ENCODE measurements at regions not wholly inside any gene's neighbourhood (a gene's known extent, or its start where the extent isn't known, plus 50 kb on each side); places are given as distances from the start of the nearest gene placed in this dataset.

DNA sequence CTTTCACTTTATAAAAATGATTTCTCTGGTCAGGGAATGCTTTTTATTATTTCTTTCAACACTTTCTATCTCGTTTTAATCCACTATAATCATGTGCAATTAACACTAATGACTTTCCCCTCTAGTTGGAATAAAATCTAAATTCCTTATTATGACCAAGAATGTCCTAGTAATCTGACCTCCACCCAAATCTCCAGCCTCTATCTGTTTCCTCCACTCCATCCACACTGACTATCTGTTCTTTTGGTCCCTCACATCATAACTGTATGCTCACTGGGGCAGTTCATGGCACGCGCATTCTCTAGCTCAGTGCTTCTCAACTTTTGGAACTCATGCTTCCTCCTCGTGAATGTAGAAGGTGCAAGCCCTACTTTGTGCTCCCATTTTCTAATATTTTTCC, 244.7 kb downstream of the POSTN start:
- Histone ChIP-seq H3K9me3 (no peaks in the 10 kb centered on the region), H3K36me3 (no peaks in the 10 kb centered on the region), H3K27ac (no peak overlapping the region), H3K27me3 (no peaks in the 10 kb centered on the region), H3K4me1 (no peaks in the 10 kb centered on the region), H3K4me3 (no peak overlapping the region)
- DNase-seq, result no peak
- TF ChIP-seq EP300 (IDR thresholded peaks at IDR 0.05) (no peak), POLR2A (IDR thresholded peaks at IDR 0.05) (no peak)
- WGBS, 2 donors, result 74 to 81% methylated on average over 4 of the region's 4 CpGs
- intact Hi-C loops (cut with DNase I), result no loop called here

DNA sequence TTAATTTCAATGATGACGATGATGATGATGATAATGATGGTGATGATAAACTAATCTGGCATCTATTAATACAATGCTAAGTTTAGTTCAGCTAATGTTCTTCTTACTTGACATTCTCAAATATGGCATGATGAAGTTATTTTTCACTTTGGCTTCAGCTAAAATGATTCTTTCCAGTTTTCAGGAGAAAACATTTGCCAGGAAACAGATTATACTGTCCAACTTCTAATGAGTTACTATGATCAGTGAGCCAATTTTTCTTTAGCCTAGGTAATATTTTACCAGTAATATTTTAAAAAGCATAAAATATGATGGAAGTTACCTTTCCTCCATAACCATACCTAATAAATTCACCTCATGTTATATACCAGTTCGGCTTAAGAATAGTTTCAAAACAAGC, 245.7 kb upstream of the CSNK1A1L start:
- H3K27ac ChIP-seq, result no peak overlapping the region
- H3K9me3 ChIP-seq, result no peaks in the 10 kb centered on the region
- no peak for DNase-seq
- peaks cover 0 to 11% (median 5%) of the 10 kb centered on the region in 4 donors for H3K4me1 ChIP-seq
- intact Hi-C loops (cut with DNase I), result no loop called here
- no peaks in the 10 kb centered on the region for H3K36me3 ChIP-seq
- H3K4me3 ChIP-seq, result no peak overlapping the region
- no peak for TF ChIP-seq POLR2AphosphoS5 (IDR thresholded peaks at IDR 0.05)
- no peak for TF ChIP-seq POLR2A (IDR thresholded peaks at IDR 0.05)
- TF ChIP-seq, protein P1, sequence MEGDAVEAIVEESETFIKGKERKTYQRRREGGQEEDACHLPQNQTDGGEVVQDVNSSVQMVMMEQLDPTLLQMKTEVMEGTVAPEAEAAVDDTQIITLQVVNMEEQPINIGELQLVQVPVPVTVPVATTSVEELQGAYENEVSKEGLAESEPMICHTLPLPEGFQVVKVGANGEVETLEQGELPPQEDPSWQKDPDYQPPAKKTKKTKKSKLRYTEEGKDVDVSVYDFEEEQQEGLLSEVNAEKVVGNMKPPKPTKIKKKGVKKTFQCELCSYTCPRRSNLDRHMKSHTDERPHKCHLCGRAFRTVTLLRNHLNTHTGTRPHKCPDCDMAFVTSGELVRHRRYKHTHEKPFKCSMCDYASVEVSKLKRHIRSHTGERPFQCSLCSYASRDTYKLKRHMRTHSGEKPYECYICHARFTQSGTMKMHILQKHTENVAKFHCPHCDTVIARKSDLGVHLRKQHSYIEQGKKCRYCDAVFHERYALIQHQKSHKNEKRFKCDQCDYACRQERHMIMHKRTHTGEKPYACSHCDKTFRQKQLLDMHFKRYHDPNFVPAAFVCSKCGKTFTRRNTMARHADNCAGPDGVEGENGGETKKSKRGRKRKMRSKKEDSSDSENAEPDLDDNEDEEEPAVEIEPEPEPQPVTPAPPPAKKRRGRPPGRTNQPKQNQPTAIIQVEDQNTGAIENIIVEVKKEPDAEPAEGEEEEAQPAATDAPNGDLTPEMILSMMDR (IDR thresholded peaks at IDR 0.05), result no peak
- TF ChIP-seq EP300 (IDR thresholded peaks at IDR 0.05), result no peak
- 90 to 92% methylated on average over 2 of the region's 2 CpGs for WGBS, 2 donors
- H3K27me3 ChIP-seq, result no peaks in the 10 kb centered on the region

DNA sequence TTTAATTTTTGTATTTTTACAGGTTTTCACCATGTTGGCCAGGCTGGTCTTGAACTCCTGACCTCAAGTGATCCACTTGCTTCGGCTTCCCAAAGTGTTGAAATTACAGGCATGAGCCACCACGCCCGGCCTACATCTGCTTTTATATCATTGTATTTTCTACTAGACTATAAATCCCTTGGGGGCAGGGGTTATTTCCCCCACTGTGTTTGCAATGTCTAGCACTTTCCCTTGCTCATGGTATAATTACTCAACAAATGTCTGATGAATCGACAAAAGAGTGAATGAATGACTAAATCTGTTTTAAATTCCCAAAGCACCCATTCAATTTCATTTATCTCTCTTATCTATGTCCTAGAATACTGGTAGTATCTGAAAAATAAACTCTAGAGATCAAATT, 244.5 kb upstream of the CSNK1A1L start:
- TF ChIP-seq POLR2A (IDR thresholded peaks at IDR 0.05) (no peak), POLR2AphosphoS5 (IDR thresholded peaks at IDR 0.05) (no peak), EP300 (IDR thresholded peaks at IDR 0.05) (no peak)
- TF ChIP-seq, protein P1 (IDR thresholded peaks at IDR 0.05), result no peak
- H3K27ac ChIP-seq, result no peak overlapping the region
- no peaks in the 10 kb centered on the region for H3K36me3 ChIP-seq
- H3K4me1 ChIP-seq, result peaks cover 0 to 23% (median 10%) of the 10 kb centered on the region in 4 donors
- no peak for DNase-seq
- H3K27me3 ChIP-seq, result no peaks in the 10 kb centered on the region
- intact Hi-C loops (cut with DNase I), result no loop called here
- H3K4me3 ChIP-seq, result no peak overlapping the region
- no peaks in the 10 kb centered on the region for H3K9me3 ChIP-seq
- WGBS, 2 donors, result 78 to 86% methylated on average over 4 of the region's 4 CpGs

DNA sequence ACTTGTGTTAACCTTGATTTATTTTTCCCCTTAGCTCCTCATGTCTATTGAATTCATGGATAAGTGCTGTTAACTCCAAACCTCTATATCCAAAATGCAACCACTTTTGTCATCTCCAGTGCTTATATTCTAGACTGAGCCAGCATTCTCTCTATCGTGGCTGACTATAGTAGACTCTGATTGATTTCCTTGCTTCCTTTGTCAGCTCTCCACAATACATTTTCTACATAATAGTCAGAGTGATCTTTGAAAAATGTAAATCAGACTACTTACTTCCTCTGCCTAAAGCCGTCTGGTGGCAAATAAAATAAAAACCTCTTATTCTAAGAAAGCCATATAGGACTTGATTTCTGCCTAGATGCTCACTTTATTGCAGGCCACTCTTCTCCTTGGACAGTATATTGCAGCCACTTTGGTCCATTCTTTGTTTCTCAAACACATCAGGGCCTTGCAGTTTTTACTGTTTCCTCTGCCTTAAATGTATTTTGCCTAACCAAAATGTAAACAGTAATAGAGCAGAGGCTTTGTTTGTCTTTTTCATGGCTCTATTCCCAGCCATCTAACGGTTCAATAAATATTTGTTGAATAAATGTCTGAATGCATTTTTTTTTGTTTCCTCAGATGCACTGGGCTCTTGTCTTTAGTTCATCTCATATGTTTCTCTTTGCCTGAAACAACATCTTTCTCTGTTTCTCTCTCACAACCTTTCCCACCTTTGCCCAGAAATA, 243.6 kb upstream of the CSNK1A1L start:
- Histone ChIP-seq H3K27me3 (no peaks in the 10 kb centered on the region), H3K27ac (no peak overlapping the region), H3K9me3 (no peaks in the 10 kb centered on the region), H3K4me3 (no peak overlapping the region), H3K4me1 (peaks cover 0 to 32% (median 10%) of the 10 kb centered on the region in 4 donors), H3K36me3 (no peaks in the 10 kb centered on the region)
- DNase-seq, result no peak
- intact Hi-C loops (cut with DNase I), result no loop called here
- no peak for TF ChIP-seq POLR2A (IDR thresholded peaks at IDR 0.05)
- no peak for TF ChIP-seq POLR2AphosphoS5 (IDR thresholded peaks at IDR 0.05)
- no peak for TF ChIP-seq EP300 (IDR thresholded peaks at IDR 0.05)
- TF ChIP-seq, protein P1 (IDR thresholded peaks at IDR 0.05), result no peak
- 35 to 56% methylated on average over 3 of the region's 3 CpGs for WGBS, 2 donors

DNA sequence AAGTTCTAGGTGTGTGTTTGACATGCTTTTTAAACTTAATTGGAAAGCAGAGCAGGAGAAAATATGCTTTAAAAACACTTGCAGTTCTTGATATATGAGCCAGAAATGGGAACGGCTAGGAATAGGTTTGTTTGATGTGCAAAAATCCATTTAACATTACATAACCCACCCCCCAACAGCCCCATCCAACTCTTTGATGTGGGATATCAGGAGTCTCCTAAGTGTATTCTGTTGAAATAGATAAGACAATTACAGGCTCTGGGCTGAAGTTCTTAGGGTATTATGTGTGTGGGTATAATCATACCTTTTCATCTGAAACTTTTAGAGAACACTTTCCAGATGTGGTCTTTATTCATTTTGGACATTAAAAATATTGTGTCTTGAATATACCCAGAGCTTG, 240.4 kb upstream of the CSNK1A1L start:
- 23 to 24% methylated on average over 1 of the region's 1 CpG for WGBS, 2 donors
- peaks cover 0 to 39% (median 10%) of the 10 kb centered on the region in 4 donors for H3K4me1 ChIP-seq
- intact Hi-C loops (cut with DNase I), result no loop called here

More for the DNA sequence above, 240.4 kb upstream of the CSNK1A1L start:
- no peaks in the 10 kb centered on the region for H3K36me3 ChIP-seq
- no peak overlapping the region for H3K4me3 ChIP-seq
- no peaks in the 10 kb centered on the region for H3K27me3 ChIP-seq
- no peak for DNase-seq
- TF ChIP-seq POLR2A (IDR thresholded peaks at IDR 0.05) (no peak), POLR2AphosphoS5 (IDR thresholded peaks at IDR 0.05) (no peak), EP300 (IDR thresholded peaks at IDR 0.05) (no peak)
- TF ChIP-seq, protein P1 (IDR thresholded peaks at IDR 0.05), result no peak
- H3K9me3 ChIP-seq, result no peaks in the 10 kb centered on the region
- peak overlapping the region in 2 of 4 donors; percentile 2 to 36 for H3K27ac ChIP-seq

Measured in sigmoid colon (tissue), 6 donors.